ENCODE measurements at regions not wholly inside any gene's neighbourhood (a gene's known extent, or its start where the extent isn't known, plus 50 kb on each side); places are given as distances from the start of the nearest gene placed in this dataset.

- Histone ChIP-seq H3K9me3 (ENCODE audit: low read depth, low read length) (no peaks in the 10 kb centered on the region), H3K27ac (no peak overlapping the region), H3K9ac (ENCODE audit: insufficient read length) (no peak overlapping the region), H3K36me3 (ENCODE audit: insufficient read depth, low read length) (no peaks in the 10 kb centered on the region), H3K4me3 (no peak overlapping the region)
- TF ChIP-seq FOXP2 (optimal IDR thresholded peaks at IDR 0.05; ENCODE audit: control extremely low read depth, extremely low read length, insufficient read depth) (no peak), POLR2AphosphoS5 (IDR thresholded peaks at IDR 0.05; ENCODE audit: borderline replicate concordance, low read depth, low read length) (no peak), EZH2 (IDR thresholded peaks at IDR 0.05) (no peak)
- no peak for DNase-seq (ENCODE audit: low read depth, low spot score)
Measured at GRCh38 chr11:130722401-130722800, 193.9 kb downstream of the SNX19 start.

GRCh38 chr11:130725421-130726233 is 190.7 kb downstream of the SNX19 start:
- Histone ChIP-seq H3K9ac (ENCODE audit: insufficient read length) (no peak overlapping the region), H3K36me3 (ENCODE audit: insufficient read depth, low read length) (no peaks in the 10 kb centered on the region), H3K27ac (no peak overlapping the region), H3K4me3 (no peak overlapping the region), H3K9me3 (ENCODE audit: low read depth, low read length) (no peaks in the 10 kb centered on the region)
- no peak for TF ChIP-seq POLR2AphosphoS5 (IDR thresholded peaks at IDR 0.05; ENCODE audit: borderline replicate concordance, low read depth, low read length)
- TF ChIP-seq EZH2 (IDR thresholded peaks at IDR 0.05), result no peak
- no peak for TF ChIP-seq FOXP2 (optimal IDR thresholded peaks at IDR 0.05; ENCODE audit: control extremely low read depth, extremely low read length, insufficient read depth)
- DNase-seq (ENCODE audit: low read depth, low spot score), result no peak

- no peaks in the 10 kb centered on the region for H3K9me3 ChIP-seq (ENCODE audit: low read depth, low read length)
- H3K27ac ChIP-seq, result no peak overlapping the region
- no peak overlapping the region for H3K9ac ChIP-seq (ENCODE audit: insufficient read length)
- DNase-seq (ENCODE audit: low read depth, low spot score), result no peak
- no peaks in the 10 kb centered on the region for H3K36me3 ChIP-seq (ENCODE audit: insufficient read depth, low read length)
- no peak overlapping the region for H3K4me3 ChIP-seq
- TF ChIP-seq POLR2AphosphoS5 (IDR thresholded peaks at IDR 0.05; ENCODE audit: borderline replicate concordance, low read depth, low read length) (no peak), FOXP2 (optimal IDR thresholded peaks at IDR 0.05; ENCODE audit: control extremely low read depth, extremely low read length, insufficient read depth) (no peak), EZH2 (IDR thresholded peaks at IDR 0.05) (no peak)
Measured at GRCh38 chr11:130726234-130727037, 189.8 kb downstream of the SNX19 start.

- no peak overlapping the region for H3K27ac ChIP-seq
- TF ChIP-seq EZH2 (IDR thresholded peaks at IDR 0.05) (no peak), POLR2AphosphoS5 (IDR thresholded peaks at IDR 0.05; ENCODE audit: borderline replicate concordance, low read depth, low read length) (no peak), FOXP2 (optimal IDR thresholded peaks at IDR 0.05; ENCODE audit: control extremely low read depth, extremely low read length, insufficient read depth) (no peak)
- no peaks in the 10 kb centered on the region for H3K36me3 ChIP-seq (ENCODE audit: insufficient read depth, low read length)
- no peak overlapping the region for H3K4me3 ChIP-seq
- no peaks in the 10 kb centered on the region for H3K9me3 ChIP-seq (ENCODE audit: low read depth, low read length)
- no peak overlapping the region for H3K9ac ChIP-seq (ENCODE audit: insufficient read length)
- no peak for DNase-seq (ENCODE audit: low read depth, low spot score)
Measured at GRCh38 chr11:130727157-130728119, 188.8 kb downstream of the SNX19 start.

- H3K27ac ChIP-seq, result no peak overlapping the region
- TF ChIP-seq FOXP2 (optimal IDR thresholded peaks at IDR 0.05; ENCODE audit: control extremely low read depth, extremely low read length, insufficient read depth) (no peak), POLR2AphosphoS5 (IDR thresholded peaks at IDR 0.05; ENCODE audit: borderline replicate concordance, low read depth, low read length) (no peak), EZH2 (IDR thresholded peaks at IDR 0.05) (no peak)
- no peak overlapping the region for H3K9ac ChIP-seq (ENCODE audit: insufficient read length)
- H3K4me3 ChIP-seq, result no peak overlapping the region
- H3K9me3 ChIP-seq (ENCODE audit: low read depth, low read length), result no peaks in the 10 kb centered on the region
- DNase-seq (ENCODE audit: low read depth, low spot score), result no peak
- H3K36me3 ChIP-seq (ENCODE audit: insufficient read depth, low read length), result no peaks in the 10 kb centered on the region
Measured at GRCh38 chr11:130728185-130729180, 187.8 kb downstream of the SNX19 start.

GRCh38 chr11:130729193-130729592 is 187.1 kb downstream of the SNX19 start:
- no peak overlapping the region for H3K4me3 ChIP-seq
- TF ChIP-seq FOXP2 (optimal IDR thresholded peaks at IDR 0.05; ENCODE audit: control extremely low read depth, extremely low read length, insufficient read depth) (no peak), EZH2 (IDR thresholded peaks at IDR 0.05) (no peak), POLR2AphosphoS5 (IDR thresholded peaks at IDR 0.05; ENCODE audit: borderline replicate concordance, low read depth, low read length) (no peak)
- no peak for DNase-seq (ENCODE audit: low read depth, low spot score)
- H3K9ac ChIP-seq (ENCODE audit: insufficient read length), result no peak overlapping the region
- H3K27ac ChIP-seq, result no peak overlapping the region
- H3K36me3 ChIP-seq (ENCODE audit: insufficient read depth, low read length), result no peaks in the 10 kb centered on the region
- no peaks in the 10 kb centered on the region; the same call in 1 of the 2 replicates for H3K9me3 ChIP-seq (ENCODE audit: low read depth, low read length)
